HG02798 (cell line): ENCODE measurements at regions not wholly inside any gene's neighbourhood (a gene's known extent, or its start where the extent isn't known, plus 50 kb on each side); places are given as distances from the start of the nearest gene placed in this dataset.

Experiments
- ATAC-seq: cut with Tn5 transposase; IDR thresholded peaks from one replicate; pipeline ENCODE4 v1.9.1; 2021; ENCODE audit warnings: mild to moderate bottlenecking; ENCODE audit not compliant: unreplicated experiment, poor library complexity

DNA sequence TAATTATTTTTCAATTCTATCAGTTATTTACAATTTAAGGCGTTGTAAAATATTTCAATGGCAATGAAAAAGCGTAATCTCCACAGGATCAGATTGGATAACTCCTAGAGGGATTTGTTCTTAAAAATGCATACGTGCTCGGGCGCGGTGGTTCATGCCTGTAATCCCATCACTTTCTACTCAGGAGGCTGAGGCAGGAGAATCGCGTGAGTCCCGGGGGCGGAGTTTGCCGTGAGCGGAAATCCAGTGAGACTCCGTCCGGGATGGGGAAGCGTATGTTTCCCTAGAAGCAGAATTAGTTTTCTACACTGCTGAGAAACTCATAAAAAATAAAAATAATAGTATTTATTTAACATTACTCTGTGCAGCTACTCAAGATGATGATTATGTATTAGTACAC lies 917.8 kb upstream of the PCDH20 start:
- ATAC-seq: no peak

DNA sequence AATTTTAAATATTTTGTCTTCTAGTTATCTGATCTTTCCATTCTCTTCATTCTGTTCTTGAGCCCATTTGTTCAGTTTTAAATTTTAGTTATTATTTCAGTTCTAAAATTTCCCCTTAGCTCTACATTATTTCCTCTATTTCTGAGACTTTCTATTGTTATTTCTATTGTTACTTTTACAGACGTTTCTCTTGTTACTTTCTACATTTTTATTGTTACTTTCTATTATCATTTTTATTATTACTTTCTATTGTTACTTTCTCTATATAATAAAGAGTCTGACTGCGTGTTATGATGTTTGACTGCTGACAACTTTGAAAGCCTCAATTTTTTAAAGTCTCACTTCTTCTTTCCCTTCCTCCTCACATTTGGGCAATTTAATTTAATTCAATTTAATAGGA lies 915.7 kb upstream of the PCDH20 start:
- ATAC-seq: no peak

DNA sequence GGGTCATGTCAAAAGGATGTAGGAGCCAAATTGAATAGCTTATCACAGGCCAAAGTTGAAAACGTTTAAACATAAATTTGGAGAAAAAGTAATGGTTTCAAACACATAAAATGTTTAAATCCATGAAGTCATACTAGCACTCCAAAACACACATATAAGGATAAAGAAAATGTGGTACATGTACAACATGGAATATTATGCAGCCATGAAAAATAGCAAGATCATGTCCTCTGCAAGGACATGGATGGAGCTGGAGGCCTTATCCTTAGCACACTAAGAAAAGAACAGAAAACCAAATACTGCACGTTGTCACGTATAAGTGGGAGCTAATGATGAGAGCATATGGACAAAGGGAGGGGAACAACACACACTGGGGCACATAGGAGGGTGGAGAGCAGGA lies 911.7 kb upstream of the PCDH20 start:
- no peak for ATAC-seq

DNA sequence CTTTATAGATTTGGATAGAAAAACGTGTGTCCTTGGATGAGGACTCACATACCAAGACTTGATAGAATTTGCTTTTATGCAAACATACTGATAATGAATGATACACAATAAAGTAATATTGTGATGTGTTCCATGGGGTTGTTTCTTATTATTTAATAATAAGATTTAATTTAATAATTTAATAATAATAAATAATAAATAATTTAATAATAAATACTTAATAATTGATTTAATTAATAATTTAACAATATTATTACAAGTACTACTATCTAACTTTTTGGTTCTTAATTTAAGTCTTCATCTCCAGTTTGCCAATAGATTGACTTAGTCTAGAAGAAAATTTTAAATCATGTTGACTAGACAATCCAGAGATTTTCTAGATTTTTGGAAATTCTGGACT lies 909.2 kb upstream of the PCDH20 start:
- no peak for ATAC-seq

DNA sequence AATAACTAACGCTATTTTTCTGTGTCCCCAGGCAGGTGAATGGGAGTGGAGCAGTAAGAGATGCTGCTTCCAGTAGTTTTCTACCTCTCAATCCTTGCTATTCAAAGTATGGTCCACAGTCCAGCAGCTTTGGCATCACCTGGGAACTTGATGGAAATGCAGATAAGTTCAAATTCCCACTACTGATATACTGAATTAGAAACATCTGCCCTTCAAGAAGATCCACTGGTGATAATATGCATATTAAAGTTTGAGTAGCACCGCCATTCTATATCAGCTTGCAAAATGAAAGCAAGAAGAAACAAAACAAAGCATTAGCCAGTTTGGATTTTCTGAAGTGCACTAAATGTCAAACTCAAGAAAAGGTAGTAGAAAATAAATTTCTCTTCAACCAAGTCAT lies 906.2 kb upstream of the PCDH20 start:
- no peak for ATAC-seq

DNA sequence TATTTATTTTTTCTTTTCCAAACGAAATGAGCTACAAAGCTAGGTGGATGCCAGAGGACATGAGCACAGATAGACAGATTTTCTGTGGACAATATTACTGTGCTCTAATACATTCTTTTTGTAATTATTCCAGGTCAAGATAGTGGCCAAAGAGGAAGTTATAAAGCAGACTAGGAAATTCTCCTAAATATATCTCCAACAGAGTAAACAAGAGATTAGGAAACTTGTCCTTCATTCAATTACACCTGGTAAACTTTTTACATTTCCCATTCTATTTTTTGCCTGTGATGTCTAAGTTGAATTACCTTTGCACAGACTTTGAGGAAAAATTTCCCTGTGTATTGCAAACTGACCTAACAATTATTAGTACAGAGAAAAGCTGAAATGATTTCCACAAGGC lies 905.5 kb upstream of the PCDH20 start:
- ATAC-seq: no peak

DNA sequence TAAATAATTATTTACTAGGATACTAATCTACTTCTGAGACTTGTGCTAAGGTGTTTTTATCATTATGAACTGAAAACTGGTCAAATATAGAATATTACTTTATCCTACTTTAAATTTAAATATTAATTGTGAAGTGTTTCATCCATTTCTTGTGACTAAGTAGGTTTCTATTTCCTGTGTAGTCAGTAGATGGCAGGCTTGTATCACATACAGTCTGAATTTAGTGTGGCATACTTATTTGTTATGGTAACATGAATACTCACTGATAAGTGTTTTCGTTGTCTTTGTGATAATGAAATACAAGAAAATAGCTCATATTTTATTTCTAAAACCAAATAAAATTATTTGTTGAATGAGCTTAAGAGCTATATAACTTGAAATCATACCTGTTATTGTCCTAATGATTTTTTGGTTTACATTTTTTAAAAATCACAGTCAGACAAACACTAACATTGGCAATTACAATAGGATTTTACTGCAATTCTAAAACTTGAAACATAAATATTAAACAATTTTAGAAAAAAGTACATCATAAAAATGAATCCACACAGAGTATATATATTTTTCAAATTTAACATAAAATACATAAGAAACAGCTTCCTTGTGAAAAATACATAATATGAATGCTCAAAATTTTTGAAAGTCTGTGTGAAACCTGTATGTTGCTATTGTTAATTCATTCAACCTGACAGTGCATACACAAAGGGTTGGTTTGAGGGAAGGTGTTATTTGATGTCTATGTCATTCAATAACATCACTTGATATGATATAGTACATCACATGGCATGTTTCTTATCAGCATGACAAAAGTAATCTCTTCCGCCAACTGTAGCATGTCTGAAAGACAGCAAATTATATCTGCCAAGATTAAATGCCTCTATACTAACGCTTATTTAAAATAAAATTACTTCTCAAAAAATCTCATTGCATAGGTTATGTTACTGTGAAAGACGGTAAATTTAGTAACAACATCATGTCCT lies 904.8 kb upstream of the PCDH20 start:
- ATAC-seq: peak; percentile 84

DNA sequence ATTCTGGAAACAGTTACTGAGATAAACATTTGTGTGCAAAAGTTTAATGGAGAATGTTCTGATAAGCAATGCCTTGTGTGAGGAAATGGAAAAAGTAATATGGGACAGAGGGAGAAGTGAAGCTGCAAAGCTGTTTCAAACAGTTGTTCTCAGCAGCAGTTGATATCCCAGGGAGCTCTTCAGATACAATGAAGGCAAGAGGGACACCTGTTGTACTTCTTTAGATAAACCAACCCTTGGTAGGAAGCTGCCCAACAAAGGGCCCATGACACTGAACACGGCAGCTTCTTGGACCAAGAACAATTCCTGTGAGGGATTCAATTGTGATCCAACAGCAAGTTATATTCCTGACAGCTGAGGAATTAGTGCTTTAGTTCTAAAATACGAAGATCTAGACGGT lies 894.3 kb upstream of the PCDH20 start:
- ATAC-seq: no peak

DNA sequence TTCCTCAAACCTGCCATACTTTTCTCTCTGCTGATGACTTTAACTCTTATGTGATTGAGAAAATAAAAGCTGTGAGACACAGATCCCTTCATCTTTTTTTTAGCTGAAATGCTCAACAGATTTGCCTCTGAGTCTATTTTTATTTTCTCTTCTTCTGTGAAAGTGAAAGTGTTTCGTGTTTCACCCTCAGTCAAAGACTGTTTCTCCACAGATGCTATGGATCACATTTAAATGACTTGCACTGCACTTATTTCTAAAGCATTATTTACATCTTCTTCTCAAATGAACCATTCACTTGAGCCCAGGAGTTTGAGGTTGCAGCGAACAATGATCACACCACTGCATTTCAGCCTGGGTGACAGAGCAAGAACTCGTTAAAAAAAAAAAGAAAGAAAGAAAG lies 890.1 kb upstream of the PCDH20 start:
- peak; percentile 98 for ATAC-seq

DNA sequence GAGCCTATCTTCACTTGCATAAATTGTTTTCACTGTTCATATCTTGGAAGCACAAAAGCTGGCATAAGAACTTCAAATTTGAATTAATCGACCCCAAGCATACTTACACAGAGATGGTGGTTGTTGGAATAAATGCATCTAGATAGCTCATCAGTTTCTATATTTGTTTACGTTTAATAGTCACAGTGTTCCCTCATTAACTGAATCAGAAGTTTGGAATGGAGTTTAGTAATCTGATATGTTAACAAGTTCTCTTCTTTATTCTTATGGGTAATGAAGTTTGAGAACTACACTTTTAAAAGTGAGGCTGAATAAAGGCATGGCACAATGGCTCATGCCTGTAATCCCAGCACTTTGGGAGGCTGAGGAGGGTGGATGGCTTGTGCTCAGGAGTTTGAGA lies 886.7 kb upstream of the PCDH20 start:
- ATAC-seq: no peak

DNA sequence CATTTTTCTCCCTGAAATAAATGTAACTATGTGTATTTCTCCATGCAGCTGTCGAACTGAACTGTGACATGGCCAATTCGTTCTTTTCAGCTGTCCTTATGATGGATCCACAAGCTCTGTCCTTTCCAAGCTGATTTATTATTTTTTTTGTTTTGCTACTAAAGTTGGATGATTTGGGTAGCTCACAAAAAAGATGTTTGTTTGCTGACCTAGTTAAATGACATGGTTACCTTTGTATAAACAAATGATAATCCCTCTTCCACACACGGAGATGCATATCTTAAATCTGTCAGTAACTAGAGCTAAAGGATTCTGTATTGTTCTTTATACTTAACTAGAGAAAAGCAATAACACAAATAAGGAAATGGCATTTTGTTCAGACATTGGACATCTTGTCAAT lies 884.3 kb upstream of the PCDH20 start:
- ATAC-seq: no peak

DNA sequence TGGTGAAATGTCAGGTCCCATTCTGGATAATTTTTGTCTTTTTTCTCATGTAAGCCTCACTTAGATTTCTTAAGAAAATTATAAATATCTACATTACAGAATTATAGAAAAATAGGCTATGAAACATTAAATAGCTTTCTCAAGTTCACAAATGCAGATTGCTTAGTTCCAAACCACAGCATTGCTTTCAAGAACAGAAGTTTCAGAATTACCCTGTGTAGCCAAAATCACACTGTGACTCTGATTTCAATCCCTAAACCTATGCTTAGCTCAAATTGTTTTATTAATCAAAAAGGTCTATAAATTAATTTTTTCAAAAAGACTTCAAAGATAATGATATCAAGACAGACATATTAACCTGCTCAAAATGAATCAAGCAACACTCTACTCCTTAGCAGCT lies 881.2 kb upstream of the PCDH20 start:
- ATAC-seq: peak; percentile 61

DNA sequence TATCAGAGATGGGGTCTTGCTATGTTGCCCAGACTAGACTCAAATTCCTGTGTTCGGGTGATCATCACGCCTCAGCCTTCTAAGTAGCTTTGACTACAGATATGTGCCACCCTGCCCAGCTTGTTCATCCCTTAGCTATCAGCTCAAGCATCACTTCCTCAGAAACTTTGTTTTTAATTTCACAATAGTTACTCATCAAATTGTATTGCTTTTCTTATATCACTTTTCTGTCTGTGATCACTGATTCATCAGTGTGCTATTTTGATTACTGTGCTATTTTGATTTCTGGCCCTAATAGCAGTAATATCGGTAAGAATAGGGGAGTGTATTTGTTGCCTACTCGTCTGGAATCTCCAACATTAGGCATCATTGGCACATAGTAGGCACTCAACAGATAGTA lies 878.6 kb upstream of the PCDH20 start:
- ATAC-seq: no peak

DNA sequence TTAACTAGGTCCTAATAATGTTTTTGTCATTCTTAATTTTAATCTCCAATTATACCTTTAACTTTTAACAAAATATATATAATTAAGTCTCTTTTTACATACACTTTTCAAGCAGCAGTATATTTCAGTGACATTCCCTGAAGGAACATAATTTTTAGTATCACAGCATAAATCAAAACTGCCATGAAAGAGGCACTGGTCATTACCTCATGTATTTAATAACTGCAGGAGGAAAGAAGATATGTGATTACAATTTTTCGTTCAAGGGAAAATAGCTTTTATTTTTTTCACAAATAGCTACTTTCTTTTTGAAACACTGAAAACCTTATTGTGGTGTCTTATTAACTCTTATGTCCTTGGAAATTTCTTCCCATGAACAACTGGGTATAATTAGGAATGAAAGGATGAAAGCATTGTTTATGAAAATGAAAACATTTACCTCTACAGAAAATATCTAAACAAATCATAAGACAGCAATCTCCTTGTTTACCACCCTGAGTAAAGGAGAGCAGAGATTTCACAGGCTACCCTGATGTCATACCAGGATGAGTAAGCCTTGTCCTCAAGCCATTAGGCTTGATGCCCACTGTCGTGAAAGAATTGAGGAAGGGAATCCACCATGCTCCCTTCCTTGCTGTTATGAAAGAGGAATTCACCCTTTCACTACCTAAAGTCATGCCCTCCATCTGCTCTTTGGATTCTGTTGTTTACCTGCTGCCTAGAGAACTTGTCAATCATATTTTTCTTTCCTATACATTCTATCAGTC lies 877.2 kb upstream of the PCDH20 start:
- ATAC-seq: no peak

DNA sequence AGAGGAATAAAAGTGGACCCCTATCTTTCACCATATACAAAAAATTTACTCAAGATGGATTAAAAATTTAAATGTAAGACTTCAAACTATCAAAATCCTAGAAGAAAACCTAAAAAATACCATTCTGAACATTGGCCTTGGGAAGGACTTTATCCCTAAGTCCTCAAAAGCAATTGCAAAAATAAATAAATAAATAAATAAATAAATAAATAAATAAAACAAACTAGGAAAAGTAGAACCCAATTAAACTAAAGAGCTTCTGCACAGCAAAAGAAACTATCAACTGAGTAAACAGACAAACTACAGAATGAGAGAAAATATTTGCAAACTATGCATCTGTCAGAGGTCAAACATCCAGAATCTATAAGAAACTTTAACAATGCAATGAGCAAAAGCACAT lies 874.9 kb upstream of the PCDH20 start:
- ATAC-seq: no peak

DNA sequence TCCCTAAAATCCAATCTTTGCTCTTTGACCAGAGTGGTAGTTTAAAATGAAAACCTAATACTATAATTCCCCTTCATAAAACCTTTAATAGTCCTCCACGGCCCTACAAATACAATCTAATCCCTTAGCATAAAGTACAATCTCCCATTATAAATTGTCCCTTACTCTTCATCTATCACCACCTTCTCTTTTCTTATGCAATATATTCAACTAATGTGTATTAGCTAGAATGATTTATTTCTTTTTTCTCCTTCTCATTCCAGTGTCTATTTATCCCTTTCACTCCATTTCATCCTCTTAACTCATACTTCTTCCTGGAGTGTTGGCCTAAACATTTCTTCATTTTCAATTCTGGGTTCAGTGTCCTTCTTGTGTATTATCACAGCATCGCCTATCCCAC lies 872.1 kb upstream of the PCDH20 start:
- ATAC-seq: no peak

DNA sequence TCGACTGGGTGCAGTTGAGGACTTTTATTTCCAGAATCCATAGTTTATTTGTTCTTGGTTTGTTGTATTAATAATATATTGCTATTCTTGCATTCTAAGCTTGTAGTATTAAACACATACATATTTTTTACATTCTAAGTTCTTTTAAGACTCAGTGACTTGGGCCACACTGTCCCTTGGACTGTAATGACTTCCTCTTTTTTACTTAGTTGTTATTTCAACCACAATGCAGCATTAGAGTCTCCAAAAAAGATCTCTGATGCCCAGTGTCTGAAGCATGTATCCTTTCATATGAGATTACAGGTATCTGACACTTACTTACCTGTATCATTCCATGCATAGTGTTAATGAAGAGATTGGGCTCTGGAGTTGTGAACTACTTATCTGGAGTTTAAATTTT lies 864.9 kb upstream of the PCDH20 start:
- peak; percentile 95 for ATAC-seq

DNA sequence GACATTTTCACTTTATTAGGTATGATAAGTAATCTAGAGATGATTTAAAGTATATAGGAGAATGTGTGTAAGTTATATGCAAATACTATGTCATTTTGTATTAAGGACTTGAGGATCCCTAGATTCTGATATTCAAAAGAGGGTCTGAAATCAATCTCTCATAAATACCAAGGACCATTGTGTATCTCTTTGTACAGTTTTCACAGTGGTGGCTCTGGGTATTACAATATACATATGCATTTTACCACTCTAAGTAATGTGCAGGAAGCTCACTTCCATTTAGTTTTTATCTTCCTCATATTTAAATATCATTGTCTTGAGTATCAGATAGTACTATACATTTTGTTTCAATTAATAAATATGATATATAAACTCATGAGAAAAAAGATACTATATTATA lies 862.6 kb upstream of the PCDH20 start:
- no peak for ATAC-seq

DNA sequence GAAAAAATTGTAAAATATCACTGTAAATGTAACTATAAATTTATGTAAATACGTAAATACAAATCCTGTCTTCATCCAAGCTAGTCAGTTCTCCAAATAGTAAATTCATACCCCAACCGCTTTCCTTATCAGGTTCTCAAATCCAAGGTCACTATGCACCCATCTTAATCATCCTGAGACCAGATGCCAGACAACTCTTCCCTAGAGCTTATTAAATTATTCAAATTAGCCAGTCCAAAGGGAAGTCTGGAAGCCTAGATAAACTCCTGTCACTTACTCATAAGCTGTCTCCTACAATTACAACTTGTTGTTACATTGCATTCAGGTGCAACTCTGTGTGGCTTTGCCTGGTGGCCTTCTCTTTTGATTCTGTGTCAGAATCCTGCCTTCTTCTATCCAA lies 836.1 kb upstream of the PCDH20 start:
- no peak for ATAC-seq

DNA sequence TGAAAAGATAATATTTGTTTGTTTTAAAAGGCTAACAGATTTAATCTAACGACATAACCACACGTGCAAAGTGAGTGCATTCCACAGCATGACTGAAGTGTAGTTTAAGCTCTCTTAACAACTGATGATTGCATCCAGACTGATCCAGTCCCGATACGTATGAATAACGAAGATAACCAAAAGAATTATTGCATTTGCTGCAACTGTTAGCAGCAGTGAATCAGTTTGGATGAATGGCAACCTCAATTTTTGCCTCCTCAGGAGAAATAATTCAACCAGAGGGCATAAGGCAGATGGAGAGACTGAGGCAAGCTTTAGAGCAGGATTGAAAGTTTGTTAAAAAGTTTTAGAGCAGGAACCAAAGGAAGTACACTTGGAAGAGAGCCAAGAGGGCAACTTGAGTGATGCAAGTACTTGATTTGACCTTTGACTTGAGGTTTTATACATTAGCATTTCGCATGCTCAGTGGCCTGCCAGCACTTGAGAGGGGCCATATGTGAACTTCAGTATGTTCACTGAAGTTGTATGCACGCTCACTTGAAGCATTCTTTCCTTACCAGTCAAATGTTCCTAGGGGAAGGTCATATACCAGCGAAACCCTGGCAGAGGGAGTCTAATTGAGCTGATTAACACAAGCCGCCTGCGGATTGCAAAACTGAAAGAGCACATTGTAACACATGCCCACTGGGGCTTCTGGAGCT lies 835.0 kb upstream of the PCDH20 start:
- ATAC-seq: no peak

DNA sequence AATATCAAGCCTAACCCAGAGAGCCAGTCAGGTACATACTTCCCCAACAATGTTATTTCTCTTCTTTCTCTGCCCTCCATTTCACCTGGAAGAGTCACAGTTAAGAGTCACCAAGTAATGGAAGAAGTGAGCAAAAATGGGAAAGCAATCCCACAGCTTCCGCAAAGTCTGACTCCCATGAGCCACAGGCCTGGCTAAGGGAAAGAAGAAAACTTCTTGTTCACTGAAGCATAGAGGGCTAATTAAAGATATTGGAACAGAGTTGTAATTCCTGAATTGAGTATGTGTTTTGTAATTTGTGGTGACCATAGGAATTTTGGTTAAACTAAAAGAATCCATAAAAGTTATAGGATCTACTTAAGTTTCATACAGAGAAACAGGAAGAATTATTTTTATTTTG lies 830.9 kb upstream of the PCDH20 start:
- ATAC-seq: no peak
